HG03469 (cell line): ENCODE measurements at regions not wholly inside any gene's neighbourhood (a gene's known extent, or its start where the extent isn't known, plus 50 kb on each side); places are given as distances from the start of the nearest gene placed in this dataset.

Experiments used
- ATAC-seq: cut with Tn5 transposase; IDR thresholded peaks from one replicate; pipeline ENCODE4 v1.9.1; 2021; ENCODE audit warnings: mild to moderate bottlenecking, moderate library complexity, moderate number of reproducible peaks; ENCODE audit not compliant: unreplicated experiment

DNA sequence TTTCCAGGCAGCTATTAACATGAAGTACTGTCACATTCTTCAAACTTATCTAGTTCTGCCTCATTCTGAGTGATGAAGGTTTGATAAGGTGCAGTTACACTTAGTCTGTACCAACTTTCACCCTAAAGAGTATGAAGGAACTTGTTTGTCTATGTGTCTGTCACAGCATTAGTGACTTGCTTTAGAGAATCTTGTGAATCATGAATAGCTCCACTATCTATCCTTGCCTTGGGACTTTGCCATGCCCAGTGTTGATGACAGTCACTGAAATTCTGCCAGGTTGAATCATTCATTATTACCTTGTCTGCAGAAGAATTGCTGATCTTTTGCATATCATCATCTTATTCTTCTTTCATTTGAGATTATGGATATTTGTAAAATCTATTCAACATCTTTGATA lies 50.9 kb upstream of the A1CF start:
- ATAC-seq = no peak

DNA sequence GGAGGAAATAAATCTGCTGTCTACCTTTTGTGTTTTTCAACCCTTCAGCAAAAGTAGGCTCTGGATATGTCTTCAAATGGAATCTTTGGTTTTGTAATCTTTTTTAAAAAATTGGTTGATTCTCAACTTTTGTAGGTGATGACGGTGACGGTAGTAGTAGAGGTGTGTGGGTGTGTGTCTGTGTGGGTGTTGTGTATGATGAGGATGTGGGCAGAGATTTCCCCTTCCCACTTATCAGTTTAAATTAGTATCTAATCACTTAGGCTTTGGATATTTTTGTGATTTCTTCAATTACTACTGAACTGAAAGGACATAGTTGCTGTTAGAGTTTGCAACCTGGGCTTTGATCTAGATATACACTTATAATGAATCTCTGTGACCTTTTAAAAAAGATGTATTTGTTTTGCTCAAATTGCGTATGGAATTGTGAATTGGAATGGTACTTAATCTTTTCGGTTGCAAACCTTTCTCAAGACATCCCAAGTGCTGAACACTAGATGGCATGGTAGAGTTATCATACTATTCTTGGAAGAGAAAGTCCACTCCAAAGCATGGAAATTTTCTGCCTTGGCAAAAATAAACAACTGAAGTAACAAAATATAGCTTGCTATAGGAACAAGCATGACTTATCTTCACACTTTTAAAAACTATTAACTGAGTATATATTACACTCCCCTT lies 51.9 kb upstream of the A1CF start:
- no peak for ATAC-seq

DNA sequence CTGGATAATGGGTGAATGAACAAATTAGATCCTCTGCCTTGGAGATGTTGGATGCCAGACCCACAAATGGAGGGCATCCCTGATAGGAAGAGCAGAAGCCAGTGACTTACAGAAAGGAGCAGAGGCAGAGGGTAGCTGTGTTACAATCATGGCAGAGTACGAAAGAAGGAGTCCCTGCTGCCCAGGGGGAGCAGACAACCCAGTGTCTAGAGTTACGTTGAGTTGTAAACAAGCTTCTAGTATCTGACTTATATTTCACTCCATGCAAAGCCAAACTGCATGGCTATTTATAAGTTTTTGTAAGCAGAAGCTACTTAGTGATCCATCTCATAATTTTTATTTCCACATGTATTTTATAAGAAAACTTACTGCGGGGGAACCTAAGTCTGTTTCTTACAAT lies 56.2 kb upstream of the A1CF start:
- no peak for ATAC-seq

DNA sequence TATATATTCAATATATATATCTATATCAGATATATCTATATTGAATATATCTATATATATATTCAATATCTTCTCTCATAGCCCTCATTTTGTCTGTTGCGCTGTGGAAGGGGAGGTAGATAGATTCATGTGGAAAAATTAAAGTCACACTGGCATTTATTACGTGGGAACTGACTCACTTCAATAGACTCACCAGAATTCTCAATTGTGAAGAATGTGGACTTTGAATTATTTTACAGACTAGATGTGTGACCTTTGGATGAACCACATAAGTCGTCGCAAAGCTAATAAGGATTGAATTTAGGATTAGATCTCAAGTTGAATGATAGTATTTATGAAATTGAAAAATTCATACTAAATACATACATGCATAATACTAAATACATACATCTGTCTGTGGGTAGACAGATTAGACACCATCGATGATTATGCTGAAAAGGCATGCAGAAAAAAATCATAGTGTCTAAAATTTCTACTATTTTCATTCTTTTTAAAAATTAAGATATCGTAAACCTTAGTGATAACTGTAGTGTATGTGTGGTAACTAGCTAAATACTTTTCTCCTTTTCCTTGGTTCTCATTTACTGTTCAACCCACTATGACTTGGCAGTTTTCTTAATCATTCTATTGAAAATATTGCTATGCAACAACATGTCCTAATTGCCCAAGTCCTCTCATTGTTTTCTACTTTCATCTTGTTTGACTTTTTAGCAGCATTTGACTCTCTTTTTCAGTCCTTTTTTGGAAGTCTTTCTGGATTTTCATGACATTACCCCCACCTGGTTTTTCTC lies 61.8 kb upstream of the A1CF start:
- no peak for ATAC-seq

DNA sequence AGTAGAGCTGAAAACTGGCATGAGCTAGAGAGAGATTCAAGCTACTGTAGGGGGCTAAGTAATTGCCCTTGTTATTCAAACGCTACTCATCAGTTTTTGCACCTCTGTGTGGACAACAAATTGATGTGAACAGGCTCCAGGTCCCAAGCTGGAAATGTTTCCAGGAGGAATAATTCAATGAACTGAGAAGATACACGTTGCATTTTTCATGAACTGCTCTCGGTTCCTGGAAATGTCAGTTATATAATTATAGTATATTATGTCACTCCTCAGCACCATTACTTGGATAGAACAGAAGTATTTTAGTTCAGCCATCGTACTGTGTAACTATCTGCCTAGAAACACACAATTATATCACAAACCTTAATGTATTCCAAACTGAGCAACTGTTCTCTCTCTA lies 65.9 kb upstream of the A1CF start:
- no peak for ATAC-seq

DNA sequence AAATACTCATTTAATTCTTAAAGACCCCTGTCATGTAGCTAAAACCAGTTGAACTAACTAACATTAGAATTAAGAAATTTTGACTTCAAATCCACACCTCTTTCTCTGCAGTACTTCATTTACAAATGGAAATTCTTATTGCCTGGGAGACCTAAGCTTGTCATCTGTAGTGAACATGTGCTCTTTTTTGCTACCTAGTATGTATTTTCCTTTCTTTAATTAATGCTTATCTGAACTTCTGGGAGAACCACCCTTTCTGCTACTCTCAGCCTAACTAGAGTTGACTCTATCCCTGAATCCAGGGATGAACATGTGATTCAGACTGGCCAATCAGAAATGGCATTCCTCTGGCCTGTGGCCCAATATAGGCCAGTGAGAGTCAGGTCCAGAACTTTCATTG lies 75.9 kb upstream of the A1CF start:
- ATAC-seq = no peak

DNA sequence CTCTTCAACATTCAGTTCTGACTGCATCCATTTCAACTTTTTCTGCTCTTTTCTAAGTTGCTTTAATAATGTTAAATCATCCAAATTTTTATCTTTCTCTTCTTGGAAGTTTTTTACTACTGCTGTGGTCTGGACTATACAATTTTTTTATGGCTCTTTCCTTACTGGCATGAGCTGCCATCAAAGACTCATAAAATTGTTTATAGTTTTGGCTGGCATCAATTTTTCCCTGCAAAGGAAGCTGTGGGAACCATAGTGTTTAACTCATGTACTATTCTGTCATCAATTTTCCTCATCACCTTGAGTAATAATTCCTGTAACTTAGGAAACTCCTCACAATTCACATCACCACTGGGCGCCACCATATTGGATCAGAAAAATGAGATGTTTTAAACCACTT lies 77.6 kb upstream of the A1CF start:
- ATAC-seq = no peak

DNA sequence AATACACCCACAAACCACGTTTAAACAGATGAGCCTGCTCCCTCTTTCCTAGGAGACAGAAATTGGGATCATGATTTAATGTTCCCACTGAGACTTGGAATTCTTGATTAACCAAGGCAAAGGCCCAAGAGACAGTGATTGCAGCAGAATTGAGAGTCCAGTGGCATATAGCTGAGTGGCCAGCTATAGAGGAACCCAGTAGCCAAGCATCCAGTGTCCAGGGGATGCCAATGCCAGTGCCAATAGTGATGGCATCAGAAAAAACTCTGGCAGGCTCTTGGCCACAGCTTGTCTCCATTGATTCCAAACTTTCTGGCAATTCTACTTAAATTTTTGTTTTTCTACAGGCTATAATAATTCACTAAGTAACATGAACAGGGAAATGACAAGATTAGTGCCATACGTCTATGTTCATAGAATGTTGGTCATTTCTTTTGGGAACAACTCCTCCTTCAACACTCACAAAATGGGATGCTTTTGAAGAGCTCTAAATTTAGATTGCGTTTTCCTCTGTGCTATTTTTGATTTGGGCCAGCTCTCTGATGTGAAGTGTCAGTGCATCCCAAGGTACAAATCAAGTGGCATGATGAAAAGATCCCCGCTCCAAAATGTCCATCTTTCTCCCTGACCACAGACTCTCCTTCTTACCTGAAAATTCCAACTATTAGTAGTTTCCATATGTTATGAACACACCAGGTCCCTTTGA lies 83.1 kb upstream of the A1CF start:
- no peak for ATAC-seq

DNA sequence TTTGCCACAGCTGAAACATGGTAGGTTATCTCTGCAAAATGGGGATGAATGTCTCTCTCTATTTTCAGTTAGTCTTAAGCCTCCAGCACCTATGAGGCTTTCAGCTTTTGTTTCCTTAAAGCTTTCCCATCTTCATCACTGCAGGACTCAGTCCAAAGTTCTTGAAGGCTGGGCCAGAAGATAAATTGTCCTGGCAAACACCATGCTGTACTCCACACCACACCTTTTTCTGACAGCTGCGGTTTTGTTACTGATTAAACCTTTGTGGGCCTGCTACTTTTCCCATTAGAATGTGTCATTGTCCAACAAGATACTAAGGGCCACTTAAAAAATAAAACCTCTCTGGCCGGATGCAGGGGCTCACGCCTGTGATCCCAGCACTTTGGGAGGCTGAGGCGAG lies 87.2 kb upstream of the A1CF start:
- ATAC-seq = no peak

DNA sequence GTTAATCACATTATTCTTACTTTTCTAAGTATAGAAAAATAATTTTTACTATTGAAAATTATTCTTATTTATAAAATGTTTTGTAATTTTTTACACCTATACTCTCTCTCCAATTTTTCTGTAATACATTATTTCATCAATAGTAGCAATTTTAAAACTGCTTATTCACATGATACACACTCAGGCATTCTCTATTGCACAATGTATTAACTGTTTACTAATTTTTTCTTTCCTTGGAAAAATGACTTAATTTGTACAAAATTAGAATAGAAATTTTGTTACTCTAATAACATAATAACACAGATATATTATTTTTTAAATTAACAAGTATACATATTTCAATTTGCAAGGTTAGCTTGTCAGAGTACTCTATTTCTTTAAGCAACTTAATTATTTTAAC lies 92.9 kb upstream of the PRKG1 start:
- ATAC-seq = no peak

DNA sequence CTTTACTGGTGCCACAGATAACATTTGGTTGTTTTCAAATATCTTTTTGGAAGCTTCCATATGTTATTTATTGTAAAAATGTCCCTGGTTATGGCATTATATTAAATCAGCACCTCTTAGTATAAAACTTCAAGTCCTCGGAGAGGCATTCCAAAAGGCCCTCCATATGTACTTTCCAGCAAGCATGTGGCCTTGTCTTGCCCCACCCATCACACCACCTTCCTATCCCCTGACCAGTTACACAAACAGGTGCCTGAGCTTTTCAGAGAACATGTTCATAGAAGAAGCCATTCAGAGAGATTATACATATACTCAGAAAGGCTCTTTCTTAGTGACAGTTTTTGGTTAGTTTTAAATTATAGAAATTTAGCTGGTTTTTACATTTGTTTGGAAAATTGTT lies 92.4 kb upstream of the PRKG1 start:
- no peak for ATAC-seq

DNA sequence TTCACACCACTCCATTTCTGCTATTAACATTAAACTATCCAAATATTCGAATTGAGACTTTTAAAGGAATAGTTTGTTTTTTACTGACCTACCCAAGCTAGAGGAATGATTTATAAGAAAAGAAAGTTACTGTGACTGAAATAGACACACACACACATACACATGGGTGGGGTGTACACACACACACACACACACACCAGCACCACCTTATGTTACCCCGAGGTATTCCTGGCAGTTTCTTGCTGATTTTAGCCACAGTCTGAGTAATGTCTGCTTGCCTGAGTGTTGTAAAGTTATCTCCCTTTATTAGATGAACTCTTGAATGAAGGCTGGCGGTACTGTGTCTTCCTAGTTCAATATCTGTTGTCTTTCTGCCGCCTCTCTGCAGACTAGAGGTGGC lies 91.3 kb upstream of the PRKG1 start:
- no peak for ATAC-seq

DNA sequence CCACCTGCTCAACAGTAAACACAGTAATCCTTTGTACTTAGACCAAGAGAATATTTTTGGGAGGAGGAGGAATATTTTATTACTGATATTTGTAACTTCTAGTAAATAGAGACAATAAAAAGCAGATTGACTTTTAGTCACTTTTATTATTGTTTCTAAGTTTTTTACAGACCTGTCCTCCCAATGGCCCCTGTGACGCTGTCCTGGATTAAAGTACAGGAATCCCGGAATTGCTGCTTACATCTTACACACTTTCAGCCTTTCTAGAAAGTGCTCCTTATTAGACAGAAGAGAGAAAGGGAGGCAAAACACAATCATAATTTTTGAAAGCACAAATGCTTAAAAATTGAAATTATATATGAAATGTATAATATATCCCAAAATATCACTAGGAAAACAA lies 86.4 kb upstream of the PRKG1 start:
- no peak for ATAC-seq

DNA sequence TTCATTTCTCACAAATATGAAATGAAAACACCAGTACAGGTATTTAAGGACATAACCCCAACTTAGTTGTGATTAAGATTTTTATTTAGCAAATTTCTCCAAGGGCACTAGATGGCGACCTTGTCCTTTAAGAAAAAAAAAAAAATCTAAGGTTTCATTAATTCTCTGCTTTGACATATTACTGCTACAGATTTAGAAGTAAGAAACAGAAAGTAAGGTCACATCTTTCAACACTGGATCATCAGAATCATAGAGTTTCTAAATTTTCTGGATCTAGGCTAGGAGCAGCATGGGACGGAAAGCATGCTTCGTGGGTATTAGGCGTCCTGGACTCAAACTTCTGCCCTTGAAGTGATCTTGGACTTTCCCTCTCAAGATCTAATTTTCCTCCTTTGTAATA lies 85.5 kb upstream of the PRKG1 start:
- no peak for ATAC-seq

DNA sequence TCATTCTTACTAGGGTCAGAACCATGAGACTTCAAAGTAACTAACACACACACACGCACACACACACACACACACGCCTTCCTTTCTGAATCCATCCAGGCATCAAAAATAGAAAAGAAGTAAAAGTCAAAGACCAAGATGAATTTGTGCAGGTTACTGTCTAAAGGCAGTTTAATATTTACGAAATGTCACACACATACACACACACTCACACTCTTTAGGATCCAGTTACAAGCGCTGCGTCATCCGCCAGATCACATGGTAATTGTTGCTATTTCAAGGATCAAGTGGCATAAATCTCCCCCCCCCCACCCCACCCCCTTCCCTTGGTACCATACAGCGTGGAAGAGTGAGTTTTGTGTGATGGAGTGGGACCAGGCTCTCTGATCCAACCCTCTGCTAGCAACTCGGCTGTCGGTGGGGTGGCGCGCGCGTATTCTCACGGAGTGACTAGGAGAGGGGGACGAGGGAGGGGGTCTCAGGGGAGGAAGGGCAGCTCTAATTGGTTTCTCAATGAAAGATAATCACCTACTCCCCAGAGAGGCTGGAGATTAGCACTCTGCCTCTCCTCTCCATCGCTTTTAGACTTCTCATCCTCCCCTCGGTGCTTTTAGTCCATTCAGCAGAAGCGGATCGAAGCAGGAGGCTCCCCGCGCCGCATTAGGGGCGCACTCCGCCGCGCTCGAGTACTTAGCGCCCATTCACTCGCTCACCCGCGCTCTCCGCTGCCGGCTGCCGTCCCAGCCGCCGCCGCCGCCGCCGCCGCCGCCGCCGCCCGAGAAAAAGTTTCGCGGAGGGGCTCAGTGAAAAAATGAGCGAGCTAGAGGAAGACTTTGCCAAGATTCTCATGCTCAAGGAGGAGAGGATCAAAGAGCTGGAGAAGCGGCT lies 83.5 kb upstream of the PRKG1 start:
- ATAC-seq = no peak

DNA sequence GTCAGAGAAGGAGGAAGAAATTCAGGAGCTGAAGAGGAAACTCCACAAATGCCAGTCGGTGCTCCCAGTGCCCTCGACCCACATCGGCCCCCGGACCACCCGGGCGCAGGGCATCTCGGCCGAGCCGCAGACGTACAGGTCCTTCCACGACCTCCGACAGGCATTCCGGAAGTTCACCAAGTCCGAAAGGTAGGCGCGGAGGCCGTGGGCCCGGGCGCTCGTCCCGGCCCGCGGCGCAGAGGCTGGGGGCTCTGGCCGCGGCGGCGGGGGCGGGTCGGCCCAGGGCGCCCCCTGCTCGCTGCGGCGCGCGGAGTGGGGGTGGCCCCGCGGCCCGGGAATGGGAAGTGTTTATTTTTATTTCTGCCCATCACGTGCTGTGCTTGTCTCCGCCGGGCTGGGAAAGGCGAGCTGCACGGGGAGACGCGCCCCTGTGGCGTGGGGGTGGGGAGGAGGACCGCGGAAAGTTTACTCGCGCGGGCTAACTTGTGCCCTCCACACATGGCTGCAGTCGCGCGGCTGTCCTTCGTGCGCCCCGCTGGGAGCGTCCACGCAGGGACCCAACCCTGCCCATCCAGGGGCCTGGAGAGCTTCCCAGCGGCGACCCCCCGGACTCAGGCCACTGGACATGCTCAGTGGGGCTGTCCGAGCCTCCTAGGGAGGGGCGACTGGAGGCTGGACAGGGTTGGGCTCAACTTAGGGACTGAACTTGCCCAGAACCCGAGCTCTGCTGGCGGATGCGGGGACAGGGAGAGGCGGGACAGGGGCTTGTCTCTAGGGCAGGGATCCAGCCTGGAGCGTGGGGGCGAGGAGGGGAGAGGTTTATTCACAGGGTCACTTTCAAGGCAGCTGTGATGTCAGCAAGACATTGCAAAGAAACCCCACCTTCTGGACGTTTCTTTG lies 82.6 kb upstream of the PRKG1 start:
- ATAC-seq = no peak

DNA sequence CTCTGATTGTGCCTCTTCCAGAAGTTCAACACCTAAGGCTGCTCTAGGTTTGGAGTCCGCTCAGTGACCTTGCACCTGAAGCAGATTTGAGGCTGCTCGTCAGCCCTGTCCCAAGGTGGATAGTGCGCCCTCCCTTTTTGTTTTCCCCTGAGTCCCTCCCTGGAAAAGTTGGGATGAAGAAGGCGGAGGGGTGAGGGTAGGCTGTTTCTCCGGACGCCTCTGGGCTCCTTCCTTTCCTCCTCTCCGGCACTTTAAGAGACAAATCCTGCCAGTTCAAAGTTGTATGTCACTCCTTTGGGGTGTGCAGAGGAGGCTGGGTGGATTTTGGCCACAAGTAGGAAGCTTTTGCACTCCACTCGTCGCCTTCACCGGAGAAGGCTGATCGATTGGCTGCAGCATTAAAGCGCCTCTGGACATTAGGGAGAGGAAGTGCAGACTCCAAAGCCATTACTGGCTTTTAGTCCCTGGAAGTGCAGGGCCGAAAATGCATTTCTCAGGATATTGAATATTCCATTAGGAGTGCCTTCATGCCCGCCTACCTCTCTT lies 81.9 kb upstream of the PRKG1 start:
- no peak for ATAC-seq

DNA sequence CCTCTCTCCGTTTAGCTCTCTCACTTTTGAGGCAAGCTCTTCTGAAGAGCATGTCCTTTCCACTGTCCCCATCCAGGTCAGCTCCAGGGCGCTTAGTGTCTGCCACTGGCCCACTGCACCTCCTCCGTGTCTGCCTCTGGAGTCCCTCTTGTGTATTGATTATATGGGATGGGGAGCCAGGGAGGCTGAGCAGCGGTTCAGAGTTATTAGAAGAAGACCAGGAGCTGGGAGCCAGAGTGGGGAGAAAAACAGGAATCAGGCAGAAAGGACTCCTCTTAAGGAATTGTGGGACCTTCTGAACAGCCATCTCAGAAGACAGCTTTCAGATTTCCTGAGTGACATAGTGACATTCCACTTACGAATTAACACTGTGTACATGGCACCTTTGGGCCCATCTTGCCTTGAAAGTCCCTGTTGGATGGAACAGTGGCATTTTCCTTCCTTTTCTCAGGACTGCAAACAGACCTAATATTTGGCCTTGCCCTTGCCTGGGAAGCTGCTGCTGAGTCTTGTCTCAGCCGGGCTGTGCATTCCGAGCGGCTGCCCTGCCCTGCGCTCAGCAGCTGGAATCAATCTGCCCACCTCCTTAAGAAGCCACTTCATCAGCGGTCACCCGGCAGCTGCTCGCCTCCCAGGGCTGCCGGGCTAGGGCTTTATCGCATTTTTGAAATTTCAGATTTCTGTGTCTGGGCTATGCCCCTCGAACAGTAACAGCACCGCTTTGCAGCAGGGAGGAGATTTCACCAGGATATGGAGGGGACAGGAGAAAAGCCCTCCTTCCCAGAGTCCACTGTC lies 81.1 kb upstream of the PRKG1 start:
- ATAC-seq = no peak

DNA sequence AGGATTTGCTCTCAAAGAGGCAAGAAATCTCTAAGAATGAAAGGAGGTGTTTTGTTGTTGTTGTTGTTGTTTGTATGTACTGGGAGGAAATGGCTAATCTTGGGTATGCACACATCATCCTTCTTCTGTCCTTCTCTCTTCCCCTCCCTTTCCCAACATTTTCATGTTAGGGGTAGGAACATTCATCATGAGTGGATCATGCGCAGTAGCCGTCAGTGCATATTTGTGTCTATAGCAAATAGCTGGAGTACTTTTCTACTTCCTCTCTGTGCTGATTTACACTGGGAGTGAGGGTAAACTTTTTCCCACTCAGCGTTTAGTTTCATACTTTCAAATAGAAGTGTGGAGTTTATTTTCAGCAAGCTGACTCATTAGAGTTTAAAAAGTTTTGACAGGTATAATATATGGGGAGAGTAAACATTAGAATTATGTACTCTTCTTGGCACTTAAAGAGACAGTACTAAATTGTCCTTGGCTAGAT lies 80.5 kb upstream of the PRKG1 start:
- no peak for ATAC-seq
